NT2/D1 (cell line): ENCODE measurements at regions not wholly inside any gene's neighbourhood (a gene's known extent, or its start where the extent isn't known, plus 50 kb on each side); places are given as distances from the start of the nearest gene placed in this dataset.
"Not testable (repeated sequence)": the region's sequence is repeated elsewhere in the genome, so short reads cannot be mapped to it uniquely, and the experiment has no call there.

Experiments used
- SUZ12 ChIP-seq: IDR thresholded peaks from 2 replicates; pipeline ENCODE4 v1.6.1; 2011; ENCODE audit not compliant: insufficient read length, insufficient read depth; ENCODE audit errors: extremely low read depth
- YY1 ChIP-seq: IDR thresholded peaks from 2 replicates; pipeline ENCODE4 v1.6.1; 2011; ENCODE audit not compliant: insufficient read length, insufficient read depth
- ZNF274 ChIP-seq: IDR thresholded peaks from 2 replicates; pipeline ENCODE4 v1.6.1; 2011; ENCODE audit warnings: mild to moderate bottlenecking, low read depth, low read length

DNA sequence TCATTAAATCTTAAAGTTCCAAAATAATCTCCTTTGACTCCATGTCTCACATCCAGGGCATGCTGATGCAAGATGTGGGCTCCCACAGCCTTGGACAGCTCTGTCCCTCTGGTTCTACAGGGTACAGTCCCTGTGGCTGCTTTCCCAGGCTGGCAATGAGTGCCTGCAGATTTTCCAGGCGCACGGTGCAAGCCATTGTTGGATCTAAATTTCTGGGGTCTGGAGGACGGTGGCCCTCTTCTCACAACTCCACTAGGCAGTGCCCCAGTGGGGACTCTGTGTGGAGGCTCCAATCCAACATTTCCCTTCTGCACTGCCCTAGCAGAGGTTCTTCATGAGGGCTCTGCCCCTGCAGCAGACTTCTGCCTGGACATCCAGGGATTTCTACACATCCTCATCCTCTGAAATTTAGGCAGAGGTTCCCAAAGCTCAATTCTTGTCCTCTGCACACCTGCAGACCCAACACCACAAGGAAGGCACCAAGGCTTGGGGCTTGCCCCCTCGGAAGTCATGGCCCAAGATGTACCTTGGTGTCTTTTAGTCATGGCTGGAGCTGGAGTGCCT lies 100.3 kb upstream of the ZC3H15 start:
- not testable (repeated sequence) for TF ChIP-seq SUZ12, YY1, ZNF274
